ENCODE measurements at regions not wholly inside any gene's neighbourhood (a gene's known extent, or its start where the extent isn't known, plus 50 kb on each side); places are given as distances from the start of the nearest gene placed in this dataset.

GRCh38 chr13:71979616-71980015 is 112.6 kb upstream of the DACH1 start:
- H3K4me2 ChIP-seq (ENCODE audit: low read length) = no peak overlapping the region
- no peaks in the 10 kb centered on the region for H3K36me3 ChIP-seq (ENCODE audit: insufficient read depth, low read length)
- no peaks in the 10 kb centered on the region for H3K4me1 ChIP-seq (ENCODE audit: insufficient read depth, low read length, severe bottlenecking)
- no peaks in the 10 kb centered on the region for H3K79me2 ChIP-seq (ENCODE audit: insufficient read depth, low read length)
- no peak overlapping the region for H3K27ac ChIP-seq (ENCODE audit: low read depth, low read length, poor library complexity, severe bottlenecking)
- no peaks in the 10 kb centered on the region for H3K27me3 ChIP-seq (ENCODE audit: insufficient read depth, low read length)
- H3K9me2 ChIP-seq (ENCODE audit: low read depth, low read length) = no peaks in the 10 kb centered on the region
- TF ChIP-seq EZH2 (IDR thresholded peaks at IDR 0.05; ENCODE audit: borderline replicate concordance, low read length) (no peak), CTCF (IDR thresholded peaks at IDR 0.05; ENCODE audit: low read length) (peak; percentile 51)
- no peaks in the 10 kb centered on the region for H4K20me1 ChIP-seq (ENCODE audit: insufficient read depth, low read length)
- H3K4me3 ChIP-seq (ENCODE audit: low read depth, low read length, poor library complexity, severe bottlenecking) = no peak overlapping the region
- H3K9me3 ChIP-seq (ENCODE audit: low read length) = no peaks in the 10 kb centered on the region
- H2AFZ ChIP-seq (ENCODE audit: low read length) = no peak overlapping the region
- H3F3A ChIP-seq (ENCODE audit: insufficient read depth, low read length) = no peaks in the 10 kb centered on the region
- H3K9ac ChIP-seq (ENCODE audit: low read length) = no peak overlapping the region

GRCh38 chr13:71977028-71977427 is 110.0 kb upstream of the DACH1 start:
- Histone ChIP-seq H3K4me2 (ENCODE audit: low read length) (no peak overlapping the region), H3K9me3 (ENCODE audit: low read length) (no peaks in the 10 kb centered on the region), H3K27ac (ENCODE audit: low read depth, low read length, poor library complexity, severe bottlenecking) (no peak overlapping the region), H2AFZ (ENCODE audit: low read length) (no peak overlapping the region), H3K9ac (ENCODE audit: low read length) (no peak overlapping the region), H3K4me3 (ENCODE audit: low read depth, low read length, poor library complexity, severe bottlenecking) (no peak overlapping the region), H3K79me2 (ENCODE audit: insufficient read depth, low read length) (no peaks in the 10 kb centered on the region), H4K20me1 (ENCODE audit: insufficient read depth, low read length) (no peaks in the 10 kb centered on the region), H3K9me2 (ENCODE audit: low read depth, low read length) (no peaks in the 10 kb centered on the region), H3K27me3 (ENCODE audit: insufficient read depth, low read length) (no peaks in the 10 kb centered on the region), H3F3A (ENCODE audit: insufficient read depth, low read length) (no peaks in the 10 kb centered on the region), H3K36me3 (ENCODE audit: insufficient read depth, low read length) (no peaks in the 10 kb centered on the region), H3K4me1 (ENCODE audit: insufficient read depth, low read length, severe bottlenecking) (no peaks in the 10 kb centered on the region)
- TF ChIP-seq CTCF (IDR thresholded peaks at IDR 0.05; ENCODE audit: low read length) (no peak), EZH2 (IDR thresholded peaks at IDR 0.05; ENCODE audit: borderline replicate concordance, low read length) (no peak)

GRCh38 chr13:71967990-71968389 is 101.0 kb upstream of the DACH1 start:
- Histone ChIP-seq H3K27me3 (ENCODE audit: insufficient read depth, low read length) (no peaks in the 10 kb centered on the region), H3K9ac (ENCODE audit: low read length) (no peak overlapping the region), H3K4me1 (ENCODE audit: insufficient read depth, low read length, severe bottlenecking) (no peaks in the 10 kb centered on the region), H3K27ac (ENCODE audit: low read depth, low read length, poor library complexity, severe bottlenecking) (no peak overlapping the region), H3K79me2 (ENCODE audit: insufficient read depth, low read length) (no peaks in the 10 kb centered on the region), H2AFZ (ENCODE audit: low read length) (no peak overlapping the region), H3F3A (ENCODE audit: insufficient read depth, low read length) (no peaks in the 10 kb centered on the region), H3K9me3 (ENCODE audit: low read length) (no peaks in the 10 kb centered on the region), H4K20me1 (ENCODE audit: insufficient read depth, low read length) (no peaks in the 10 kb centered on the region), H3K36me3 (ENCODE audit: insufficient read depth, low read length) (no peaks in the 10 kb centered on the region), H3K4me2 (ENCODE audit: low read length) (no peak overlapping the region), H3K4me3 (ENCODE audit: low read depth, low read length, poor library complexity, severe bottlenecking) (no peak overlapping the region), H3K9me2 (ENCODE audit: low read depth, low read length) (no peaks in the 10 kb centered on the region)
- TF ChIP-seq CTCF (IDR thresholded peaks at IDR 0.05; ENCODE audit: low read length) = no peak
- no peak for TF ChIP-seq EZH2 (IDR thresholded peaks at IDR 0.05; ENCODE audit: borderline replicate concordance, low read length)

All from OCI-LY1 (cell line).